ENCODE measurements at regions not wholly inside any gene's neighbourhood (a gene's known extent, or its start where the extent isn't known, plus 50 kb on each side); places are given as distances from the start of the nearest gene placed in this dataset.

DNA sequence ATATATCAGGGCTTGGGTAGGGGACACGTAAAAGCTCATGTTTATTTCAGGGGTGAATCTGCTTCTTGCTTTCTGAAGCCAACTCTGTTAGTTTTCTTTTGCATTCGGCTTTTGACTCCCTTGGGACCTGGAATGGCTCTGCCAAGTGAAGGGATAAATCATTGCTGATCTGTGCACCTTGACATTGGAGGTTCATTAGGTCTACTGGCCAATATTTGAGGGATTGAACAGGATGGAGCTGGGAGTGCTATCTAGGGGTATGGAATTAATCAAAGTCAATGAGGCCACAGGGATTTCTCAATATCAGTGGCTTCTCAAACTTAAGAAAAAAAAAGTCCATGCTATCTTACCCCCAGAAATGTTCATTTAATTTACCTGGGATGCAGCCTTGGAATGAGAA, 203.5 kb upstream of the RMST start:
- Mint-ChIP-seq H3K36me3 (ENCODE audit: low read depth) (no peaks in the 10 kb centered on the region), H3K27me3 (ENCODE audit: low read depth) (no peaks in the 10 kb centered on the region), H3K4me1 (ENCODE audit: low read depth) (no peaks in the 10 kb centered on the region), H3K27ac (ENCODE audit: unreplicated experiment) (no peak overlapping the region), H3K4me3 (ENCODE audit: unreplicated experiment) (no peak overlapping the region), H3K9me3 (ENCODE audit: low read depth) (no peaks in the 10 kb centered on the region)
- DNase-seq (ENCODE audit: low spot score): no peak
- TF ChIP-seq, protein P1, sequence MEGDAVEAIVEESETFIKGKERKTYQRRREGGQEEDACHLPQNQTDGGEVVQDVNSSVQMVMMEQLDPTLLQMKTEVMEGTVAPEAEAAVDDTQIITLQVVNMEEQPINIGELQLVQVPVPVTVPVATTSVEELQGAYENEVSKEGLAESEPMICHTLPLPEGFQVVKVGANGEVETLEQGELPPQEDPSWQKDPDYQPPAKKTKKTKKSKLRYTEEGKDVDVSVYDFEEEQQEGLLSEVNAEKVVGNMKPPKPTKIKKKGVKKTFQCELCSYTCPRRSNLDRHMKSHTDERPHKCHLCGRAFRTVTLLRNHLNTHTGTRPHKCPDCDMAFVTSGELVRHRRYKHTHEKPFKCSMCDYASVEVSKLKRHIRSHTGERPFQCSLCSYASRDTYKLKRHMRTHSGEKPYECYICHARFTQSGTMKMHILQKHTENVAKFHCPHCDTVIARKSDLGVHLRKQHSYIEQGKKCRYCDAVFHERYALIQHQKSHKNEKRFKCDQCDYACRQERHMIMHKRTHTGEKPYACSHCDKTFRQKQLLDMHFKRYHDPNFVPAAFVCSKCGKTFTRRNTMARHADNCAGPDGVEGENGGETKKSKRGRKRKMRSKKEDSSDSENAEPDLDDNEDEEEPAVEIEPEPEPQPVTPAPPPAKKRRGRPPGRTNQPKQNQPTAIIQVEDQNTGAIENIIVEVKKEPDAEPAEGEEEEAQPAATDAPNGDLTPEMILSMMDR (IDR thresholded peaks at IDR 0.05): no peak

DNA sequence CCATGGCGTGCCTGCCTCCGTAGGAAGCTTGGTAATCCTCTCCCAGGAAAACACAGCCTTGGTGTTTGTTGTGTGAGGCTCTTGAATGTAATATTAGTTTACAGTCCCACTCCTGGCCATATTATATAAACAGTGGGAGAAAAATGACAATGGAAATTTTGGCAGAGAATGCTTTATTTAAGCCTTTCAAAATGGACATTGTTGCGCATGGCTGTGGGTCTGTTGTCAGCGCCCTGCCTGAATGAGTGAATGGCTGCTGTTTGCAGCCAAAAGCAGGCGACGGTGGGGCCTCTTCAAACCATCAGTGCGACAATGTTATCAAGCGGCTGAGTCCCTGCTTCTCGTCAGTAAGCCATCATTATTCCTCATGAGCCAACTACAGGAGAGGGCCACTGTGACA, 201.8 kb upstream of the RMST start:
- no peak for DNase-seq (ENCODE audit: low spot score)
- Mint-ChIP-seq H3K9me3 (ENCODE audit: low read depth) (no peaks in the 10 kb centered on the region), H3K4me3 (ENCODE audit: unreplicated experiment) (no peak overlapping the region), H3K27ac (ENCODE audit: unreplicated experiment) (no peak overlapping the region), H3K36me3 (ENCODE audit: low read depth) (no peaks in the 10 kb centered on the region), H3K27me3 (ENCODE audit: low read depth) (no peaks in the 10 kb centered on the region), H3K4me1 (ENCODE audit: low read depth) (no peaks in the 10 kb centered on the region)
- TF ChIP-seq, protein P1 (IDR thresholded peaks at IDR 0.05): no peak

DNA sequence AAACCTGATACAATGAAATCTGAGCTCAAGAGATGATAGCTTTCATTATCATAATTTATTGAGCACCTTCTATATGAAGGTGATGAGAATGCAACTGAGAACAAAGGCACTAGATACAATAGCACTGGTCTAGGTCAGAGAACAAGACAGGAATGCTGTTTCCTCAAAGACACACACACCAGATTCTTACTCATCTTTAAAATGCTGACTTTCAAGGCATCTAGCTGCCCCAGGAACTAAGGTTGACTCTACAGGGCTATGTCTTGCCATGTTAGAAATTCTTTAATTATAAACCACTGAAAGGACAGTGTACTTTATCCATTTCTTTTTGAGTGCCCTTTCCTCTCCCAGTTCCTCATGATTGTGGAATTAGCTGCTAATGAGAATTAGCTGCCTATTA, 195.4 kb upstream of the RMST start:
- H3K36me3 Mint-ChIP-seq (ENCODE audit: low read depth): no peaks in the 10 kb centered on the region
- H3K27ac Mint-ChIP-seq (ENCODE audit: unreplicated experiment): no peak overlapping the region
- TF ChIP-seq, protein P1 (IDR thresholded peaks at IDR 0.05): no peak
- H3K4me1 Mint-ChIP-seq (ENCODE audit: low read depth): no peaks in the 10 kb centered on the region
- no peak for DNase-seq (ENCODE audit: low spot score)
- H3K4me3 Mint-ChIP-seq (ENCODE audit: unreplicated experiment): no peak overlapping the region
- H3K27me3 Mint-ChIP-seq (ENCODE audit: low read depth): no peaks in the 10 kb centered on the region
- peaks cover 6% of the 10 kb centered on the region for H3K9me3 Mint-ChIP-seq (ENCODE audit: low read depth)

DNA sequence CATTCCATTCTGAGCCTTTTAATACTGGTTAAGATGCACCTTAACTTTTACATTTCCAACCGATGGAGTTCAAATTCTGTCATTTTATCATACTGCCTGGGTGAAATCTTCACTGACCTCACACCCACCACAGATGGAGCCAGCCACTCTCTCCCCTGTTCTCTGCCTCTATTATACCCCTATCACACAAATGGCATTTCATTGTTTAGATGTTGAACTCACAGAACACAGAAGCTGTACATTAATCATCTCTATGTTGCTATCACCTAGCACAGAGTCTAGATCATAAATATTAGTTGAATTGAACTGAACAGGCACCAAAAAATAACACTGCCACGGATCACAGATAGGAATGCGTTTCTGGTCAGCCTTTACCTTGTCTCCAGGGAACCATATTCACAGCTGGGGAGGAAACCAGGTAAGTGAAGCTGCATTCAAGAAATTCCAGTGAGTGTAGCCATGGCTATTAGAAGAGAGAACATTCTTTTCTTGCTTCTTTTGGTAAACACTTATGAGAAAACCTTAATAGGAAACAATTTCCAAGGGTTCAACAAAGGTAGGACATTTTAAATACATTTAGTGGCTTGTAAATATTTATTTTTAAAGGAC, 194.9 kb upstream of the RMST start:
- no peak overlapping the region for H3K4me3 Mint-ChIP-seq (ENCODE audit: unreplicated experiment)
- DNase-seq (ENCODE audit: low spot score): no peak
- H3K4me1 Mint-ChIP-seq (ENCODE audit: low read depth): no peaks in the 10 kb centered on the region
- no peaks in the 10 kb centered on the region for H3K27me3 Mint-ChIP-seq (ENCODE audit: low read depth)
- TF ChIP-seq, protein P1 (IDR thresholded peaks at IDR 0.05): no peak
- H3K27ac Mint-ChIP-seq (ENCODE audit: unreplicated experiment): no peak overlapping the region
- peaks cover 6% of the 10 kb centered on the region for H3K9me3 Mint-ChIP-seq (ENCODE audit: low read depth)
- no peaks in the 10 kb centered on the region for H3K36me3 Mint-ChIP-seq (ENCODE audit: low read depth)

DNA sequence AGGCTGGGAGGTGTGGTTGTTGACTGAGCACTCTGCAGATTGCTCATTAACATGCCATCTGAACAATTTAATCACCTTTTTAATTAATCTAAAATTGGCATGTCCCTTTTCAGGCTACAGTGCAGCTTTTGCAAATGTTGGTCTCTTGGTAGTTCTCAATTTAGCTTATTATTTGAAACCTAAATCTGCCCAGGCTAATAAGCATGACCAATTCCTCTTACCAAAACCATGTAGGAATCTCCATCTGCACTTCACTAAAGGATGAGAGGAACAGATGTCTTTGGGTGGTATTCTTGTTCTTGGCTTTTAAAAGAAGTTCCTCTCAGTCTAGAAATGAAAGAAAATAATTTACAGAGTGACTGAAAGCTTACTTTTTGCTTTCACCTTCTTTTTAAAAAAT, 190.1 kb upstream of the RMST start:
- H3K4me3 Mint-ChIP-seq (ENCODE audit: unreplicated experiment): no peak overlapping the region
- H3K27ac Mint-ChIP-seq (ENCODE audit: unreplicated experiment): no peak overlapping the region
- no peak for DNase-seq (ENCODE audit: low spot score)
- H3K9me3 Mint-ChIP-seq (ENCODE audit: low read depth): peaks cover 6% of the 10 kb centered on the region
- H3K36me3 Mint-ChIP-seq (ENCODE audit: low read depth): no peaks in the 10 kb centered on the region
- H3K27me3 Mint-ChIP-seq (ENCODE audit: low read depth): peaks cover 24% of the 10 kb centered on the region
- TF ChIP-seq, protein P1 (IDR thresholded peaks at IDR 0.05): no peak
- no peaks in the 10 kb centered on the region for H3K4me1 Mint-ChIP-seq (ENCODE audit: low read depth)

Data from chondrocyte (in vitro differentiated cells).